ENCODE measurements at regions not wholly inside any gene's neighbourhood (a gene's known extent, or its start where the extent isn't known, plus 50 kb on each side); places are given as distances from the start of the nearest gene placed in this dataset.

- no peak for DNase-seq
These were observed 697.5 kb upstream of the GRAMD2B start for GRCh38 chr5:125725691-125726090.

GRCh38 chr5:125743939-125744338, 679.3 kb upstream of the GRAMD2B start:
- DNase-seq = no peak

GRCh38 chr5:125746917-125747316, 676.3 kb upstream of the GRAMD2B start:
- DNase-seq = no peak

GRCh38 chr5:125750147-125750860, 672.9 kb upstream of the GRAMD2B start:
- no peak for DNase-seq

GRCh38 chr5:125750861-125751186, 672.4 kb upstream of the GRAMD2B start:
- no peak for DNase-seq

- no peak for DNase-seq
These were observed 666.8 kb upstream of the GRAMD2B start for GRCh38 chr5:125756456-125756855.

GRCh38 chr5:125766706-125767105, 656.5 kb upstream of the GRAMD2B start:
- DNase-seq = no peak

- no peak for DNase-seq
These were observed 647.3 kb upstream of the GRAMD2B start for GRCh38 chr5:125775896-125776295.

- DNase-seq = no peak
These were observed 646.5 kb upstream of the GRAMD2B start for GRCh38 chr5:125776656-125777139.

- DNase-seq = no peak
These were observed 644.4 kb upstream of the GRAMD2B start for GRCh38 chr5:125778791-125779190.

- DNase-seq = no peak
These were observed 637.8 kb upstream of the GRAMD2B start for GRCh38 chr5:125785407-125785806.

- DNase-seq = no peak
These were observed 637.2 kb upstream of the GRAMD2B start for GRCh38 chr5:125786021-125786420.

GRCh38 chr5:125793470-125793869, 629.7 kb upstream of the GRAMD2B start:
- DNase-seq = no peak

- DNase-seq = no peak
These were observed 628.3 kb upstream of the GRAMD2B start for GRCh38 chr5:125794922-125795321.

- no peak for DNase-seq
These were observed 624.9 kb upstream of the GRAMD2B start for GRCh38 chr5:125798307-125798706.

GRCh38 chr5:125812651-125813050, 610.6 kb upstream of the GRAMD2B start:
- no peak for DNase-seq

GRCh38 chr5:125813221-125813974, 609.8 kb upstream of the GRAMD2B start:
- DNase-seq = no peak

- DNase-seq = no peak
These were observed 609.1 kb upstream of the GRAMD2B start for GRCh38 chr5:125814119-125814518.

- DNase-seq = no peak
These were observed 599.6 kb upstream of the GRAMD2B start for GRCh38 chr5:125823572-125823971.

- DNase-seq = no peak
These were observed 597.0 kb upstream of the GRAMD2B start for GRCh38 chr5:125826214-125826613.

GRCh38 chr5:125829349-125829748, 593.9 kb upstream of the GRAMD2B start:
- no peak for DNase-seq

- no peak for DNase-seq
These were observed 589.8 kb upstream of the GRAMD2B start for GRCh38 chr5:125833398-125833797.

GRCh38 chr5:125834438-125835115, 588.6 kb upstream of the GRAMD2B start:
- no peak for DNase-seq
